Stimulated activated CD8-positive, alpha-beta memory T cell treated with anti-CD3 and anti-CD28 coated beads, Interleukin-12 subunit alpha, Interleukin-12 subunit beta, amount 100 ng/mL, for 24 hours (primary cell): ENCODE measurements at regions not wholly inside any gene's neighbourhood (a gene's known extent, or its start where the extent isn't known, plus 50 kb on each side); places are given as distances from the start of the nearest gene placed in this dataset.
"Not testable (repeated sequence)": the region's sequence is repeated elsewhere in the genome, so short reads cannot be mapped to it uniquely, and the experiment has no call there.

Source experiments
- DNase-seq: peaks from one replicate; pipeline ENCODE4 v3.0.0-alpha.2; 2020; ENCODE audit errors: extremely low read depth

- DNase-seq, result no peak
These were observed 1373.5 kb downstream of the GRIK2 start for GRCh38 chr6:102766963-102767362.

GRCh38 chr6:102764317-102764716, 1370.8 kb downstream of the GRIK2 start:
- no peak for DNase-seq

GRCh38 chr6:102763891-102764290, 1370.4 kb downstream of the GRIK2 start:
- no peak for DNase-seq

- no peak for DNase-seq
These were observed 1368.4 kb downstream of the GRIK2 start for GRCh38 chr6:102761872-102762271.

- DNase-seq, result no peak
These were observed 1365.9 kb downstream of the GRIK2 start for GRCh38 chr6:102759415-102759814.

- not testable (repeated sequence) for DNase-seq
These were observed 1365.0 kb downstream of the GRIK2 start for GRCh38 chr6:102758536-102758935.

- no peak for DNase-seq
These were observed 1355.9 kb downstream of the GRIK2 start for GRCh38 chr6:102749210-102749971.

- no peak for DNase-seq
These were observed 1353.4 kb downstream of the GRIK2 start for GRCh38 chr6:102746941-102747340.

- no peak for DNase-seq
These were observed 1349.3 kb downstream of the GRIK2 start for GRCh38 chr6:102742754-102743356.

GRCh38 chr6:102742028-102742427, 1348.5 kb downstream of the GRIK2 start:
- DNase-seq, result no peak

GRCh38 chr6:102736941-102737368, 1343.4 kb downstream of the GRIK2 start:
- no peak for DNase-seq

GRCh38 chr6:102732898-102733297, 1339.4 kb downstream of the GRIK2 start:
- DNase-seq, result no peak

- not testable (repeated sequence) for DNase-seq
These were observed 1328.6 kb downstream of the GRIK2 start for GRCh38 chr6:102722086-102722485.

- no peak for DNase-seq
These were observed 1324.4 kb downstream of the GRIK2 start for GRCh38 chr6:102717737-102718456.

GRCh38 chr6:102717252-102717651, 1323.7 kb downstream of the GRIK2 start:
- DNase-seq, result no peak

- DNase-seq, result no peak
These were observed 1307.5 kb downstream of the GRIK2 start for GRCh38 chr6:102701019-102701418.

GRCh38 chr6:102686461-102686860, 1293.0 kb downstream of the GRIK2 start:
- DNase-seq, result no peak

GRCh38 chr6:102680413-102680812, 1286.9 kb downstream of the GRIK2 start:
- no peak for DNase-seq

- no peak for DNase-seq
These were observed 1286.4 kb downstream of the GRIK2 start for GRCh38 chr6:102679865-102680264.

- no peak for DNase-seq
These were observed 1283.7 kb downstream of the GRIK2 start for GRCh38 chr6:102677225-102677624.

GRCh38 chr6:102670735-102671134, 1277.2 kb downstream of the GRIK2 start:
- no peak for DNase-seq

GRCh38 chr6:102662851-102663250, 1269.3 kb downstream of the GRIK2 start:
- no peak for DNase-seq

GRCh38 chr6:102660303-102660702, 1266.8 kb downstream of the GRIK2 start:
- no peak for DNase-seq
